SH-SY5Y (cell line): ENCODE measurements at regions not wholly inside any gene's neighbourhood (a gene's known extent, or its start where the extent isn't known, plus 50 kb on each side); places are given as distances from the start of the nearest gene placed in this dataset.

Experiments
- GATA2 ChIP-seq: IDR thresholded peaks from 2 replicates; pipeline ENCODE4 v1.6.1; 2011; ENCODE audit warnings: mild to moderate bottlenecking, low read depth, low read length
- GATA3 ChIP-seq: IDR thresholded peaks from 2 replicates; pipeline ENCODE4 v1.6.1; 2011; ENCODE audit warnings: low read depth, mild to moderate bottlenecking, low read length, moderate library complexity

DNA sequence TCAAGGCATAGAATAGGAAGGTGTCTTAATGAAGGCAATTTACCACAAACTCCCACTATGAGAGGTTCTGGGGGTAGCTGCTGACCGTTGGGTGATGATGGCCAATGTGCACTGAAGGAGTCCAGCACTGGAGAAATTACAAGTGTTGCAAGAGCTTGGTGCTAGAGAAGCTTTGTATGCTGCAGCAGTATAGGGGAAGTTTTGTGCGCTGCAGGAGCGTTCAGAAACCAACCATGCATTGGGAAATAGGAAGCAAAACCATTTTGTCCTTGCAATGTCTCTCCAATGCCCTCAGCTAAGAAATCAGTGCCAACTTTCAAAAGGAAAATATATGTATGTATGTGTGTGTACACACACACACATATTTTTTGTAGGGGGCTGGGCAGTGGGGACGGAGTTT lies 441.6 kb upstream of the NAALADL2 start:
- TF ChIP-seq GATA2 (no peak), GATA3 (no peak)
